Skeletal muscle tissue (tissue), 3 donors: ENCODE measurements at regions not wholly inside any gene's neighbourhood (a gene's known extent, or its start where the extent isn't known, plus 50 kb on each side); places are given as distances from the start of the nearest gene placed in this dataset.
"Not testable (repeated sequence)": the region's sequence is repeated elsewhere in the genome, so short reads cannot be mapped to it uniquely, and the experiment has no call there.

Source experiments
- H3K27ac ChIP-seq: one replicate; pipeline ENCODE4 v1.7.0; 2013; ENCODE audit warnings: mild to moderate bottlenecking, low read depth, low read length, inconsistent platforms
- H3K27me3 ChIP-seq, 3 donors: one replicate each; pipeline ENCODE4 v1.7.0; 2013; ENCODE audit warnings: low read length in 3 of 3; ENCODE audit not compliant: control insufficient read depth in 3 of 3, insufficient read depth in 3 of 3
- H3K36me3 ChIP-seq, 3 donors: one replicate each; pipeline ENCODE4 v1.7.0; 2013; ENCODE audit warnings: low read length in 3 of 3; ENCODE audit not compliant: control insufficient read depth in 3 of 3, insufficient read depth in 3 of 3
- H3K4me1 ChIP-seq, 3 donors: one replicate each; pipeline ENCODE4 v1.7.0; 2013; ENCODE audit warnings: low read length in 3 of 3, mild to moderate bottlenecking in 3 of 3; ENCODE audit not compliant: control insufficient read depth in 3 of 3, insufficient read depth in 3 of 3
- H3K4me3 ChIP-seq, 3 donors: one replicate each; pipeline ENCODE4 v1.7.0; 2013; ENCODE audit warnings: low read length in 3 of 3
- H3K9ac ChIP-seq, 3 donors: one replicate each; pipeline ENCODE4 v1.7.0; 2013; ENCODE audit warnings: low read length in 3 of 3, mild to moderate bottlenecking in 3 of 3, moderate library complexity in 2 of 3, low read depth in 1 of 3
- H3K9me3 ChIP-seq, 3 donors: one replicate each; pipeline ENCODE4 v1.7.0; 2013; ENCODE audit warnings: low read length in 3 of 3; ENCODE audit not compliant: control insufficient read depth in 3 of 3
- donor health status: Osteomylitis.

GRCh38 chr1:105436589-105437259 lies 1619.8 kb upstream of the PRMT6 start:
- Histone ChIP-seq H3K4me3 (no peak overlapping the region), H3K9me3 (peaks cover 0 to 5% (median 0%) of the 10 kb centered on the region in 3 donors), H3K9ac (no peak overlapping the region), H3K36me3 (no peaks in the 10 kb centered on the region), H3K4me1 (no peaks in the 10 kb centered on the region), H3K27me3 (no peaks in the 10 kb centered on the region), H3K27ac (no peak overlapping the region)

- Histone ChIP-seq H3K4me1 (no peaks in the 10 kb centered on the region), H3K9me3 (peaks cover 0 to 5% (median 0%) of the 10 kb centered on the region in 3 donors), H3K36me3 (no peaks in the 10 kb centered on the region), H3K4me3 (no peak overlapping the region), H3K27ac (no peak overlapping the region), H3K27me3 (no peaks in the 10 kb centered on the region), H3K9ac (no peak overlapping the region)
Observed at GRCh38 chr1:105437847-105438246, 1618.6 kb upstream of the PRMT6 start.

GRCh38 chr1:105442901-105443300 lies 1613.6 kb upstream of the PRMT6 start:
- Histone ChIP-seq H3K4me1 (no peaks in the 10 kb centered on the region), H3K9me3 (peaks cover 0 to 3% (median 0%) of the 10 kb centered on the region in 3 donors), H3K9ac (no peak overlapping the region), H3K27ac (no peak overlapping the region), H3K27me3 (no peaks in the 10 kb centered on the region), H3K36me3 (no peaks in the 10 kb centered on the region), H3K4me3 (no peak overlapping the region)

- Histone ChIP-seq H3K4me1 (no peaks in the 10 kb centered on the region), H3K4me3 (no peak overlapping the region), H3K36me3 (no peaks in the 10 kb centered on the region), H3K27ac (no peak overlapping the region), H3K9me3 (no peaks in the 10 kb centered on the region), H3K9ac (no peak overlapping the region), H3K27me3 (no peaks in the 10 kb centered on the region)
Observed at GRCh38 chr1:105459759-105460158, 1596.7 kb upstream of the PRMT6 start.

- Histone ChIP-seq H3K36me3 (no peaks in the 10 kb centered on the region), H3K9me3 (no peaks in the 10 kb centered on the region), H3K27ac (no peak overlapping the region), H3K9ac (no peak overlapping the region), H3K4me3 (no peak overlapping the region), H3K4me1 (no peaks in the 10 kb centered on the region), H3K27me3 (no peaks in the 10 kb centered on the region)
Observed at GRCh38 chr1:105462308-105462707, 1594.2 kb upstream of the PRMT6 start.

GRCh38 chr1:105467549-105467948 lies 1588.9 kb upstream of the PRMT6 start:
- H3K9me3 ChIP-seq: no peaks in the 10 kb centered on the region
- H3K4me1 ChIP-seq: no peaks in the 10 kb centered on the region

GRCh38 chr1:105470541-105470940 lies 1585.9 kb upstream of the PRMT6 start:
- H3K4me1 ChIP-seq: not testable (repeated sequence)

More at GRCh38 chr1:105467549-105467948, 1588.9 kb upstream of the PRMT6 start:
- H3K27me3 ChIP-seq: no peaks in the 10 kb centered on the region
- H3K27ac ChIP-seq: no peak overlapping the region
- no peak overlapping the region for H3K4me3 ChIP-seq
- H3K9ac ChIP-seq: no peak overlapping the region
- H3K36me3 ChIP-seq: no peaks in the 10 kb centered on the region

GRCh38 chr1:105483436-105483835 lies 1573.0 kb upstream of the PRMT6 start:
- Histone ChIP-seq H3K36me3 (no peaks in the 10 kb centered on the region), H3K27me3 (no peaks in the 10 kb centered on the region), H3K4me1 (no peaks in the 10 kb centered on the region), H3K9me3 (peaks cover 0 to 2% (median 0%) of the 10 kb centered on the region in 3 donors), H3K4me3 (no peak overlapping the region), H3K27ac (no peak overlapping the region), H3K9ac (no peak overlapping the region)

More at GRCh38 chr1:105470541-105470940, 1585.9 kb upstream of the PRMT6 start:
- H3K4me3 ChIP-seq, H3K36me3 ChIP-seq, H3K27me3 ChIP-seq, H3K9ac ChIP-seq, H3K9me3 ChIP-seq, H3K27ac ChIP-seq: not testable (repeated sequence)

- Histone ChIP-seq H3K4me1 (no peaks in the 10 kb centered on the region), H3K9ac (no peak overlapping the region), H3K27ac (no peak overlapping the region), H3K27me3 (no peaks in the 10 kb centered on the region), H3K36me3 (no peaks in the 10 kb centered on the region), H3K4me3 (no peak overlapping the region), H3K9me3 (peaks cover 0 to 2% (median 0%) of the 10 kb centered on the region in 3 donors)
Observed at GRCh38 chr1:105485207-105485606, 1571.3 kb upstream of the PRMT6 start.

GRCh38 chr1:105492921-105493320 lies 1563.6 kb upstream of the PRMT6 start:
- H3K9me3 ChIP-seq: no peaks in the 10 kb centered on the region
- H3K27me3 ChIP-seq: no peaks in the 10 kb centered on the region
- no peak overlapping the region for H3K9ac ChIP-seq

More at GRCh38 chr1:105492921-105493320, 1563.6 kb upstream of the PRMT6 start:
- Histone ChIP-seq H3K27ac (no peak overlapping the region), H3K36me3 (no peaks in the 10 kb centered on the region), H3K4me3 (no peak overlapping the region), H3K4me1 (no peaks in the 10 kb centered on the region)
